GM18517 (cell line): ENCODE measurements at regions not wholly inside any gene's neighbourhood (a gene's known extent, or its start where the extent isn't known, plus 50 kb on each side); places are given as distances from the start of the nearest gene placed in this dataset.

Experiments
- ATAC-seq: cut with Tn5 transposase; IDR thresholded peaks from one replicate; pipeline ENCODE4 v1.9.1; 2021; ENCODE audit warnings: mild to moderate bottlenecking, moderate library complexity; ENCODE audit not compliant: unreplicated experiment

- no peak for ATAC-seq
Measured at GRCh38 chr20:60354024-60354580, 395.9 kb downstream of the CDH26 start.

DNA sequence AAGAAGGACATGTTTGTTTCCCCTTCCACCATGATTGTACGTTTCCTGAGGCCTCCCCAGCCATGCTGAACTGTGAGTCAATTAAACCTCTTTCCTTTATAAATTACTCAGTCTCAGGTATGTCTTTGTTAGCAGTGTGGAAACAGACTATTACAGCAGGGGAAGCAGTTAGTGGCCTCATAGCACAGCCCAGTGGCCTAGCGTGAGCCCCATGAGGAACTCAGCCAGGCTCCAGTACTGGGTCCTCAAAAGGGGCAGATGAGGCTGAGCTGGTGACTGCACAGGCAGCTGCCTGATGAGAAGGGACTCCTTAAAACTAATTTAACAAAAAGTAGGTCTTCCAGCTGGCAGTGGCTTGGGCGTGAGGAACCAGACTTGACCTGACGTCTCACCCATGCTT is 399.9 kb downstream of the CDH26 start:
- no peak for ATAC-seq

GRCh38 chr20:60359010-60359409 is 400.8 kb downstream of the CDH26 start:
- no peak for ATAC-seq

DNA sequence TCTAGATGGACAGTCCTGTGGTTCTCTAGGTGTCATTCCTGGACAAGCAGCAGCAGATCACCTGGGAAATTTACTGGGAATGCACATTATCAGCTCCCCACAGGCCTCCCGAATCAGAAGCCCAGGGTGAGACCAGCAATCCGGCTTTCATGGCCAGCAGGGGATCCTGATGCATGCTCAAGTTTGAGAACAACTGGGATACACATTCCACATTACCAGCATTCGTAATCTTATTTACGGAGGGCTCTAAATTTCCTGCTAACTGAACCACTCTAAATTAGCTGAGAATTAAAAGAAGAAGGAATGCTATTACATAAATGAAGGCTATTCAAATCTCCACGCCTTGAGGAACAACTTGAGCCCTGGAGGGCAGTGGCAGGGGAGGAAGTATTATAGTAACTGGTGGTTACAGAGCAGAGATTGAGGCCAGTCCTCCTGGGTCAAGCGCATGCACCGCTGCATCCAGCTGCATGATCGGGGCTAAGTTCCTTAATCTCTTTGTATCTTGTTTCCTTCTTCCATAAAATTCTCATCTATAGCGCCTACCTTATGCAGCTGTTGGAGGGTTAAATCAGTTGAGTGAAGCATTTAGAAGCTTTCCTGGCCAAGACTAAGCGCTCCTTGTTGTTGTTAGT is 403.7 kb downstream of the CDH26 start:
- ATAC-seq: no peak

DNA sequence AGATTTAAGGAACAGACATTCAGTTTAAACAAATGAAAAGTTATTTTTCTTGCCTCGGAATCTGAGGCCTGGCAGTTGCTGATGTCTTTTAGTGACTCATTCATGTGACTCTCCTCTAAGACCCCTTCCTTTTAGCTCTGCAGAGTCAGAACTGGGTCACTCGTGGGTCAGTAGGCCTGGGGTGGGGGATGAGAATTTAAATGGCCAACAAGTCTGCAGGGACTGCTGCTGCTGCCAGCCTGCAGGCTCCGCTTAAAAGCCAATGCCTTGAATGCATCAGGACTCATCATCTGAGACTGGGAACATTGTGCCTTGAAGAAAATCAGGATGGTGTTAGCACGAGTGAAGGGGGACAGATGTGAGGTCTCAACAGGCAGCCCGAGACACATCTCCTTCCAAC is 404.3 kb downstream of the CDH26 start:
- no peak for ATAC-seq

DNA sequence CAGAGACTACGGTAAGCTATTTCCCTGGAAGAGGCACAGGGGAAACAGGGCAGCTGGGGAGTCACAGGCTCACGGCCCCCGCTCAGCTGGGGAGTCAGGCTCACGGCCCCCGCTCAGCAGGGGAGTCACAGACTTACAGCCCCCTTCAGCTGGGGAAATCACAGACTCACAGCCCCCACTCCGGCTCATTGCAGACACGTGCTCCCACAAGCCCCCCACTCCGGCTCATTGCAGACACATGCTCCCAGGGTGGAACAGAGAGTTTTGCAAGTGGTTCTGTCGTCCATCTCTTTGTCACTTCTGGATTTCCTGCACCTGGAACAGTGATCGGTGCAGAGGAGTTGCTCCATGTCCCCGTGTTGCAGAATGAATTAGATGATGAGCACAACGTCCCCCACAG is 405.5 kb downstream of the CDH26 start:
- no peak for ATAC-seq

DNA sequence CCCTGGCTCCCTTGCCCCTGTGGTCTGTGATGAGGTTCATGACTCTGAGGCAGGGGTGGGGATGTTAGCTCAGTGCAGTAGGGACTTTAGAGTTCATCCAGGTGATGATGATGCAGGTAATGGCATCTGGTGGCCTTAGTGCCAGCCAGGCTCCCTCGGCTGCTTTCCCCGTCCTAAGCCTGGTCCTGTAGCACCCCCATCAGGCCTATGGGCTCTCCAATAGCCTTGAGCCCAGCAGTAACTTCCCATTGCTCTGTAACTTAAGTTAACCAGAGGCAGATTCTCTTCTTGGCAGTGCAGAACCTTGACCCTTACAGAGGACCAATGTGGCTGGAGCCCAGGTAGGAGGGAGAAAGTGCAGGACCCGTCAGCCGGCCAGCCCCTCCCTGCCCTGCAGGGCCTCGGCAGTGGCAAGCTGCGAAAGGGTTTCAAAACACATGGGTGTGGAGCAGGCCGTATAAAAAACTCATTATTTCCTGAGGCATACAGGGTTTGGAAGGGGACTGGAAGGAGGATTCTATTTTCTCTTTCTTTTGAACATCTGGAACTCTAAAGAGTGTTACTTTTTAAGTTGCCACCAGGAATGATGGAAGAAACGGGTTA is 406.9 kb downstream of the CDH26 start:
- no peak for ATAC-seq

GRCh38 chr20:60365882-60366281 is 407.7 kb downstream of the CDH26 start:
- ATAC-seq: no peak

- ATAC-seq: no peak
Measured at GRCh38 chr20:60371384-60371783, 413.2 kb downstream of the CDH26 start.

DNA sequence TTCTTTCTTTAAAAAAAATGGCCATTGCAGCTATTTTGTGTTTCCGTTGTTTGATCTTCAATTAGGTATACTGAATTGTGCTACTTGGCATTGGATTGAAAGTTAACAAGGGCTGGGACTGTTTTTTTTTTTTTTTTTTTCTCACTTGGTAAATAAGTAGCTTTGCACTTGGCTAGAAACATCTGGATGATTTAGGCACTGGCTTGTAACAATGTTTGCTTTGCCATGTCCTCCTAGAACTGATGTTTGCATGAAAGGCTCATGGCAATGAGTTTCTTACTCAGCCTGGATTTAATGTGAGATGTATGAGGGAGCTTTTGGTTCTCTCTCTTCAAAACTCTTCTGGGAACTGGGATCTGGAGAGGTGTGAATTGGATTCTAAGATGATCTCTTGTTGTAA is 414.1 kb downstream of the CDH26 start:
- no peak for ATAC-seq

- ATAC-seq: no peak
Measured at GRCh38 chr20:60372822-60373221, 414.6 kb downstream of the CDH26 start.

- no peak for ATAC-seq
Measured at GRCh38 chr20:60378620-60379019, 420.4 kb downstream of the CDH26 start.

- no peak for ATAC-seq
Measured at GRCh38 chr20:60381643-60382400, 423.6 kb downstream of the CDH26 start.

- no peak for ATAC-seq
Measured at GRCh38 chr20:60389441-60389840, 431.2 kb downstream of the CDH26 start.

GRCh38 chr20:60389882-60390281 is 431.7 kb downstream of the CDH26 start:
- ATAC-seq: no peak

- no peak for ATAC-seq
Measured at GRCh38 chr20:60395991-60396390, 437.8 kb downstream of the CDH26 start.

DNA sequence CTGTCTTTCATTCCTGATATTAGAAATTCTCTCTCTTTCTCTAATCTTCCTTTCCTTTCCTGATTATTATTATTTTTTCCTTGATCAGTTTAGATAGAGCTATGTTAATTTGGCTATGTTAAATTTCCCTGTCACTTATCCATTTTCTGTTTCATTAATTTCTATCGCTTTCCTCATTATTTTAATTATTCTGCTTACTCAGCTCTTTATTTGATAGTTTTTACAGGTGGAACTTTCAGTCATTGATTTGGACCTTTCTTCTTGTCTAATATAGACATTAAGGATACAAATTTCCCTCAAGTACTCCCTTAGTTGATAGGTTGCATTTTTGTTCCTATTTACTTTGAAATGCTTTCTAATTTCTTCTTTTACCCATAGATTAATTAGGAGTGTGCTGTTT is 442.3 kb downstream of the CDH26 start:
- no peak for ATAC-seq

GRCh38 chr20:60402189-60403058 is 444.2 kb downstream of the CDH26 start:
- ATAC-seq: no peak

DNA sequence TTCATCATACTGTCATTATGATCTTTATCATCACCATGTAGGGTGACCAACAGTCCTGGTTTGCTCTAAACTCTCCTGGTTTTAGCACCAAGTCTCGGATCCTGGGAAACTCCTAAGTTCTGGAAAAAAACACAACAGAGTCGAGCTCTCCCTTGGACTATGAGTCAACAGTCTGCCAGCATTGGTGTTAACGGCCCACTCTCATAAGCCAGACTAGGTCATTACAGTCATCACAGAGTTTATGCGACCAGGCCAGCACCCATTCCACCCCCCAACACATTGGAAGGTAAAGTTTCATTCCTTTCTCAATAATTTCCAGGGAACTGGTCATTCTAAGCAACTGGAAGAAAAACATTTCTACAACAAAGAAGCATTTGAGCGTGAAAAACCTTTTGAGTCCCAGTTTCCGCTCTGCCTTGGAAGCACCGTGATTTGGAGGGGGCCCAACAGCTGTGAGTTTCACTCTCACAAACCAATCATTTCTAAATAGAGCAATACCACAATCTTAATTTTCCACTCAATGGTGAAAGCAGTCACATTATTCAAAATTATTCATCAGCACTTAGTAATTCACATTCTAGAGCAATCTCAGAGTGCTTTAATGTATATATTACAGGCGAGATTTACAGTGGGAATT is 445.0 kb downstream of the CDH26 start:
- no peak for ATAC-seq

DNA sequence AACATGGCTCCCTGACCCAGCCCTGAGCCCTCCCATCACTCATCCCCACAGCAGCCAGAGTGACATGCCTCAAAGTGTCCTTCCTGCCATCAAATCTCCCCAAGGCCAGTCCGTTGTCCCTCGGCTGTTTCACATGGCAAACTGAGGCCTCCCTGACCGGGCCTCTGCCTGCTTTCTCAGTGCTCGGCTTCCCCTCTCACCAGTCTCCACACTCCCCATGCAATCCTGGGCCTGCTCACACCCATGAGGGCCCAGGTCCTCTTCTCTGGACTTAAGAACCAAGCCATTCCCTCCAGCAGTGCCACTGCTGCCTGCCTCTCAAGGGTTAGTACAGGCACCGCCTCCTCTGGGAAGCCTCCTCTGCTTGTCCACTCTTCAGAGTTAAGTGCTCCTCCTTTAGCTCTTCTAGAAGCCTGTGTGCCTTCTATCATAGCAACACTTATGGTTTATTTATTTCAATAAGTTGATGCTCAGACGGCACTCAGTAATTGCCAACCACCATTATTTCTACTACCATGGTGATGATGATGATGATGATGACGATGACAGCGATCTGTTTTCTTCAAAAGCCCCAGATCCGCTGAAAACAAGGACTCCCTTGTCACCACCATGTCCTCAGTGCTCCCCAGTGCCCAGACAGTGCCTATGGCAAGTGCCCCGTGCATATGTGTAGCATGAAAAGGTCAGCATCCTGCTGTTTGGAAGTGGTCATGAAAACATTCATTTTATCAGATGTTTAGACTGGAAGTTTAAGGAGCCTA is 449.0 kb downstream of the CDH26 start:
- no peak for ATAC-seq
